AG04449 (cell line): ENCODE measurements at regions not wholly inside any gene's neighbourhood (a gene's known extent, or its start where the extent isn't known, plus 50 kb on each side); places are given as distances from the start of the nearest gene placed in this dataset.

ENCODE experiments used
- CTCF ChIA-PET: fragments of 350-600 bp; formaldehyde crosslinking; extraction: SDS; loops from one replicate; lab custom pipeline; 2021; ENCODE audit warnings: antibody characterized with exemption; lab: Yijun Ruan, JAX
- POLR2A ChIA-PET: fragments of 400-600, 350-600 bp; formaldehyde crosslinking; extraction: SDS; loops from one replicate; lab custom pipeline; 2020; ENCODE audit warnings: antibody characterized with exemption, inconsistent platforms; lab: Yijun Ruan, JAX
- DNase-seq: peaks from one replicate; pipeline ENCODE4 v3.0.0-alpha.2; 2010; ENCODE audit warnings: low read depth, low spot score
- H3K4me3 ChIP-seq: 2 replicates; pipeline ENCODE4 v1.5.1; 2011; ENCODE audit warnings: low read depth, mild to moderate bottlenecking, control low read depth, low read length
- TF ChIP-seq, protein P1 (sequence below): IDR thresholded peaks from one replicate; pipeline ENCODE4 v1.5.1; 2011; ENCODE audit warnings: mild to moderate bottlenecking, moderate library complexity, low read length, control low read depth, inconsistent platforms; ENCODE audit not compliant: insufficient read depth; ENCODE audit errors: missing control alignments

- H3K4me3 ChIP-seq: no peak overlapping the region
- ChIA-PET CTCF (interaction anchor here (1.3 kb wide), 1 partner anchor 126 kb away, joined by 4 read pairs; no protein-coding TSS in a partner anchor), POLR2A (interaction anchor here (0.7 to 1.0 kb wide), 3 partner anchors 31 to 222 kb away, joined by 3 to 6 read pairs (median 3); no protein-coding TSS in a partner anchor)
- DNase-seq: no peak
- TF ChIP-seq, protein P1, sequence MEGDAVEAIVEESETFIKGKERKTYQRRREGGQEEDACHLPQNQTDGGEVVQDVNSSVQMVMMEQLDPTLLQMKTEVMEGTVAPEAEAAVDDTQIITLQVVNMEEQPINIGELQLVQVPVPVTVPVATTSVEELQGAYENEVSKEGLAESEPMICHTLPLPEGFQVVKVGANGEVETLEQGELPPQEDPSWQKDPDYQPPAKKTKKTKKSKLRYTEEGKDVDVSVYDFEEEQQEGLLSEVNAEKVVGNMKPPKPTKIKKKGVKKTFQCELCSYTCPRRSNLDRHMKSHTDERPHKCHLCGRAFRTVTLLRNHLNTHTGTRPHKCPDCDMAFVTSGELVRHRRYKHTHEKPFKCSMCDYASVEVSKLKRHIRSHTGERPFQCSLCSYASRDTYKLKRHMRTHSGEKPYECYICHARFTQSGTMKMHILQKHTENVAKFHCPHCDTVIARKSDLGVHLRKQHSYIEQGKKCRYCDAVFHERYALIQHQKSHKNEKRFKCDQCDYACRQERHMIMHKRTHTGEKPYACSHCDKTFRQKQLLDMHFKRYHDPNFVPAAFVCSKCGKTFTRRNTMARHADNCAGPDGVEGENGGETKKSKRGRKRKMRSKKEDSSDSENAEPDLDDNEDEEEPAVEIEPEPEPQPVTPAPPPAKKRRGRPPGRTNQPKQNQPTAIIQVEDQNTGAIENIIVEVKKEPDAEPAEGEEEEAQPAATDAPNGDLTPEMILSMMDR: no peak
Observed at GRCh38 chr15:38893925-38894242, 329.3 kb upstream of the RASGRP1 start.

DNA sequence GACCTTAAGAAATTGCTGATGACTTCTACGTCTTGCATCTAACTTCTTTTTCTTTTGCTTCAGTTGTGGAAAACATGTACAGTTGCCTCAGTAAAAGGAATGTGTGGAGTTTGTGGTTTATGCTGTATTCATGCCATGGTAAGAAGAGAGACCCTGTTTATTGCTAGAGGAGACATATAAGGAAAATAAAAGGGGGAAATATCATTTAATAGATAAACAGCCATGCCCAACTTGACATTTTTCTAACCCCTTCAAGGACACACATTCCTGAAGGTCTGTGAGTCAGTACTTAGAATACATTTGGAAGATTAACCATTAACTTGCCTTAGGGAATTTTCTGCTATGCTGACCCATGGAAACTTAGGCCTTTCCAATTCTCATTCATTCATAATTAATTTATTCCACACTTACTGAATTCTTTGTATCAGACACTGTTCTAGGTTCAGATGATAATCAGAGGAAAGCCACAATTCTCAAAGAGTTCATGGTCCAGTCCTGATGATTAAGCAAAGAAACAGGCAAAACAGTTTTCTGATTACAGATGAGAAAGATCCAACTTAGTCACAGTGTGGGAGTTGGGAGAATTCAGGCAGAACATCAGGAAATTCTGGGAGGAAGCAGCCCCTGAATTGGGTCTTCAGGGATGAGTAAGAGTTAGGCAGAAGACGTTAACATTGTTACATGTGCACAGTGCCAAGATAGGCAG, 329.8 kb upstream of the RASGRP1 start:
- peak; percentile 96 for DNase-seq
- CTCF ChIA-PET: interaction anchor here (1.2 to 1.3 kb wide), 2 partner anchors 126 to 189 kb away, joined by 4 to 5 read pairs; no protein-coding TSS in a partner anchor
- no peak overlapping the region for H3K4me3 ChIP-seq
- TF ChIP-seq, protein P1: no peak
- POLR2A ChIA-PET: interaction anchor here (0.7 to 2.2 kb wide), 6 partner anchors 26 to 687 kb away, joined by 3 to 11 read pairs (median 3); partner anchors contain the start of gene THBS1

- no peak overlapping the region for H3K4me3 ChIP-seq
- POLR2A ChIA-PET: interaction anchor here (0.6 to 2.2 kb wide), 12 partner anchors 10 to 996 kb away, joined by 3 to 11 read pairs (median 3); partner anchors contain the start of gene THBS1
- DNase-seq: peak; percentile 82
- TF ChIP-seq, protein P1: no peak
- CTCF ChIA-PET: interaction anchor here (1.1 to 1.3 kb wide), 3 partner anchors 79 to 190 kb away, joined by 5 to 7 read pairs (median 5); no protein-coding TSS in a partner anchor
Observed at GRCh38 chr15:38895326-38896255, 331.0 kb upstream of the RASGRP1 start.

GRCh38 chr15:38896647-38897046, 332.0 kb upstream of the RASGRP1 start:
- TF ChIP-seq, protein P1: no peak
- POLR2A ChIA-PET: interaction anchor here (1.3 to 2.2 kb wide), 4 partner anchors 33 to 684 kb away, joined by 3 to 11 read pairs (median 4); partner anchors contain the start of gene THBS1
- CTCF ChIA-PET: interaction anchor here (1.1 to 1.7 kb wide), 4 partner anchors 80 to 275 kb away, joined by 3 to 7 read pairs (median 3); no protein-coding TSS in a partner anchor
- DNase-seq: no peak
- no peak overlapping the region for H3K4me3 ChIP-seq

GRCh38 chr15:38897551-38897950, 332.9 kb upstream of the RASGRP1 start:
- H3K4me3 ChIP-seq: no peak overlapping the region
- CTCF ChIA-PET: interaction anchor here (0.7 to 1.7 kb wide), 5 partner anchors 81 to 199 kb away, joined by 3 to 5 read pairs (median 3); no protein-coding TSS in a partner anchor
- DNase-seq: no peak
- POLR2A ChIA-PET: interaction anchor here (1.5 kb wide), 1 partner anchor 683 kb away, joined by 5 read pairs; the partner anchor contains the start of gene THBS1
- TF ChIP-seq, protein P1: no peak
